HT1080 (cell line): ENCODE measurements at regions not wholly inside any gene's neighbourhood (a gene's known extent, or its start where the extent isn't known, plus 50 kb on each side); places are given as distances from the start of the nearest gene placed in this dataset.

Experiments used
- DNase-seq: peaks from one replicate; pipeline ENCODE4 v3.0.0-alpha.2; 2015; ENCODE audit warnings: low read depth

- DNase-seq = no peak
These were observed 286.6 kb upstream of the NRP1 start for GRCh38 chr10:33621101-33621500.

DNA sequence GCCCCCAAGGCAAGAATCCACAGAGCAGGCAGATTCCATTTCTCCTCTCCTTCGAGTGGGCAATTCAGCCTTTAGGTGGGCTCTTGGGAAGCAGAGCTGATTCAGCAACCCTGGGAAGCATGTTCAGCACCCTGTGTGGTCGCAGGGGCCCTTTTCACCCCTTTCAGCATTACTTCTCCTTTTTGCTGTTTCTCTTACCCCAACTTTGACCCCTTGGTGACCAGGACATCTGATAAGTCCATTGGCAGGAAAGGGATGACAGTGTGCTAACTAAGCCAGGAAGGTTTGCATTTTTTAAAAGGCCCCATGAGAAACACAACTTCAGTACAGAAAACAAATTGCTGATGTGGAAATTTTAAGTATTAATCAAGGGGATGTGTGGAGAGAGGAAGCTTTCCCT lies 283.7 kb upstream of the NRP1 start:
- DNase-seq = no peak

- DNase-seq = no peak
These were observed 283.1 kb upstream of the NRP1 start for GRCh38 chr10:33617381-33618080.

DNA sequence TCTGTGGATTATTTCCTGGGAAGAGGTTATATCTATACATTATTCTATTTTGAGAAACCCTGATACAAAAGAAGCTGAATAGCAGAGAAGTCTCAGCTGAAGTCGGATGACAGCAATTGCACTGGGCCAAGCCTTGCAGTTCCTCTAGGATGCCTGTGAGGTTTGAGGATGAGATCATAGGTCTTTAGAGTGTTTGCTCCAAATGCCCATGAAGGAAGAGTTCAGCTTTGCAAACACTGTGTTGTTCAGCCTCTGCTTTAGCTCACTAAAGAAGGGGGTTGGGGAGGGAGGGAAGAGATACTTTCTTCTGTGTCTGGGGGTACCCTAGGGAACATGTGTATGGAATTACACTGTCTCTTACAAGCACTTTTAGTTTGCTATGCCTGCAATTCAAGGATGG lies 282.5 kb upstream of the NRP1 start:
- no peak for DNase-seq

GRCh38 chr10:33612551-33612950 lies 278.1 kb upstream of the NRP1 start:
- DNase-seq = peak; percentile 35

- peak; percentile 21 for DNase-seq
These were observed 277.6 kb upstream of the NRP1 start for GRCh38 chr10:33612116-33612515.

DNA sequence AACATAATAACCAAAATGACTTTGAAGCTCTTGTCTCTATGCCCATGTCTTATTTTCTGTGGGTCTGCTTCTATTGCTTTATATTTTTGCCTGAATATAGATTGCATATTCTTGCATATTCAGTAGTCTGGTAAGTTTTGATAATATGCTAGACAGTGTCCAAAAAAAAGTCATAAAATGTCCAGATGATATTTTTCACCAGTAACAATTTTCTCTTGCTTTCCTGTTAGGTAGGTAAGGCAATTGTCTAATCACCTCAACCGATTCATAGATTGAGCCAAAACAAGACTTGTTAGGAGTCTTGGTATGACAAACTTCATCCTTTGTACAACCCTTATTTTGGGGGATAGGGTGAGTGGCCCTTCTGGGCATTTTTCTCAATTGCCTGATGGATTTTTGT lies 277.0 kb upstream of the NRP1 start:
- no peak for DNase-seq

- DNase-seq = no peak
These were observed 275.1 kb upstream of the NRP1 start for GRCh38 chr10:33609546-33609945.

DNA sequence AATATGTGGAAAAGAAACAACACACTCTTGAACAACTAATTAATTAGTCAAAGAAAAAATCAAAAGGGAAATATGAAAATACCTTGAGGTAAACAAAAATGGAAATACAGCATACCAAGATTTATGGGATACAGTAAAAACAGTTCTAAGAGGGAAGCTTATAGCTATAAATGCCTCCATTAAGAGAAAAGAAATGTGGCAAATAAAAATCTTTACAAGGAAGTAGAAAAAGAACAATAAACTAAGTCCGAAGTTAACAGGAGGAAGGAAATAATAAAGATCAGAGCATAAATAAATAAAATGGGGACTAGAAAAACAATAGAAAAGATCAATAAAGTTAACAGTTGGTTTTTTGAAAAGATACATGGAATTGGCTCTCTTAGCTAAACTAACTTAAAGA lies 267.8 kb upstream of the NRP1 start:
- no peak for DNase-seq

DNA sequence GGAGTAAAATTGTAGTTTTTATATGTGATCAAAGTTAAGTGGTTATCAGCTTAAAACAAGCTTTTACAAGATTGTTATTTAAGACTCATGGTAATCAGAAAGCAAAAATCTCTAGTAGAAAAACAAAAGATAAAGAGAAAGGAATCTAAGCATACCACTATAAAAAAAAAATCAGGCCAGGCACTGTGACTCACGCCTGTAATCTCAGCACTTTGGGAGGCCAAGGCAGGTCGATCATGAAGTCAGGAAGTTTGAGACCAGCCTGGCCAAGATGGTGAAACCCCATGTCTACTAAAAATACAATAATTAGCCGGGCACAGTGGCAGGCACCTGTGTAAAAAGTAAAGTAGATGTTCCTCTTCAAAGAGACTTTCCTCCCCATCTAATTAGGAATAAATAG lies 265.9 kb upstream of the NRP1 start:
- peak; percentile 51 for DNase-seq

- DNase-seq = peak; percentile 7
These were observed 262.0 kb upstream of the NRP1 start for GRCh38 chr10:33596422-33596821.

DNA sequence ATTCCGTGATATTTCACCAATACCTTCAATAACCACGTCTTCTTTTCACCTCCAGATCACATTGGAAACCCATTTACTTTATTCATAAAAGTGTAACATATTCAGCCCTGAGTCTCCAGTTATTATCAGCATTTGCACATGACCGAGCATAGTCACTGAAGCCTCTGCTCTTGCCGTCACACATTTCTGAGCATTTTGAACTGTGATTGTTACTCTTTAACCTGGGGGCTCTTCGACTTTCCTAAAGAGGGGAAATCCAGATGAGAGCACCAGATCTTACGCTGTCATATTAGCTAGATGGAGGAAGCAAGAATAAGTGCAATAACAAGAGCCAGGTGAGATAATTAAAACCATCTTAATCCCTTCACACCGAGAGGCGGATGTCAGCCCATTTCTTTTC lies 260.0 kb upstream of the NRP1 start:
- no peak for DNase-seq

DNA sequence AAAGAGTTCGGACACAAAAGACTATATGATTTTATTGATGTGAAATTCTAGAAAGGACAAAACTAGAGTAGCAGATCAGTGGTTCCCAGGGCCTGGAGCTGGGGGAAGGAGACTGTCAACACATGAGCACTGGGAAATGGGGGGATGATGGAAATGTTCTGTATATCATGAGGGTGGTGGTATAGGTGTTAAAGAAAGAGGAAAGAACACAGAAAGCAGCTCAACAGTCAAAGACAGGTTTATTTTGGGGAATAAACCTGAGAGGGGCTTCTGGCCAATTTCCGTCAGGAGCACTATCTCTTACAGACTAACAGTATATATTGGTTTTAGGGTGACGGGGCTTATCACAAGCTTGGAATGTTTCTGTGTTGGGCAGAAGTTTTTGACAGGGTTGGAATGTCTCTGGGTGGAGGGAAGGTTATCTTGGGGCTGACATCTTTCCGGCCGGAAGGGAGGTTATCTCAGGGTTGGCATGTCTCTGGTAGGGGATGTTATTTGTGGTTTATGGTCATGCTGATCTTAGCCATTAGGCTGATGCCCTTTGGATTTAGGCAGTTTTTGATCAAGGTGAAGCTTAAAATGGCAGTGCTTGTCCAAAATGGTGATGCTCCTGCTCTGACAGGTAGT lies 254.6 kb upstream of the NRP1 start:
- DNase-seq = no peak

DNA sequence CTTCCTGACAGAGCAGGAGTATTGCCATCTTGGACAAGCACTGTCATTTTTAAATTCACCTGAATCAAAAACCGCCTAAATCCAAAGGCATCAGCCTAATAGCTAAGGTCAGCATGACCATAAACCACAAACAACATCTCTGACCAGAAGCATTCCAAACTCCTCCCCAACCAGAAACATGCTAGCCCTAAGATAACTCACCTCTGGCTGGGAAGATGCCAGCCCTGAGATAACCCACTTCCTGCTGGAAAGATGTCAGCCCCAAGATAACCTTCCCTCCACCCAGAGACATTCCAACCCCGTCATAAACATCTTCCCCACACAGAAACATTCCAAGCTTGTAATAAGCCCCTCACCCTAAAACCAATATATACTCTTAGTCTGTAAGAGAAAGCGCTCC lies 250.1 kb upstream of the NRP1 start:
- peak; percentile 36 for DNase-seq

DNA sequence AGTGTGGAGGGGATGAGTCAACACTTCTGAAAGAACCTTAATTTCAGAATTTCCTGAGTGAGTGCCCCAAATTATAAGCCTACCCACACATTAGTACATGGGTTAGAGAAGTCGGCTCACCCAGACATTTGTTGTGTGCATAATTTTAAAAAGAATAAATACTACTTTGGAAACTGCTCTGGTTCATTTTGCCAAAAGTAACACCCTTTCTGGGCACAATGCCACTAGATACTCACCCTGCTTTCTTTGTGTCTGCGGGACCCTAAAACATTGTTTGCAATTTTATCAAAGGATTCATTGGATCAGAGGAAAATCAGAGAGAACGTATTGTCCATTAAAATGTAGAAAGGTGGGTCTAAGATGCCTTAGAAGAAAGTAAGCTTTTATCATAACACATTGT lies 245.5 kb upstream of the NRP1 start:
- DNase-seq = no peak

DNA sequence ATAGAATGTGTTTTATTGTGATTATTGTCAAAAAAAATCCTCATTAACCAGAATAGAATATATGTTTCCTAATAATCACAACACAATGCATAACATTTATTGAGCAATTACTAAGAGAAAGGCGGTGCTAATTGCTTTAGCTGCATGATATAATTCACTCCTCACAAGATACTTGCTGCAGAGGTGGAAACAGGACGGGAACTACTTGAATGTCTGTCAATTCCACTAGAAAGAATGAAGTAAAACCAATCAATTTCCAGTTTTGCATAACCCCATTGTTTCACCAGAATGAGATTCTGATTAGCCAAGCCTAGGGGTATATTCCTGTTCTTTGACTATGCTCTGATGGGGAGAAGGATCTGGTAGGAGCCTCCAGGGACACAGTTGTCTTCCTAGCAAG lies 239.1 kb upstream of the NRP1 start:
- DNase-seq = no peak

DNA sequence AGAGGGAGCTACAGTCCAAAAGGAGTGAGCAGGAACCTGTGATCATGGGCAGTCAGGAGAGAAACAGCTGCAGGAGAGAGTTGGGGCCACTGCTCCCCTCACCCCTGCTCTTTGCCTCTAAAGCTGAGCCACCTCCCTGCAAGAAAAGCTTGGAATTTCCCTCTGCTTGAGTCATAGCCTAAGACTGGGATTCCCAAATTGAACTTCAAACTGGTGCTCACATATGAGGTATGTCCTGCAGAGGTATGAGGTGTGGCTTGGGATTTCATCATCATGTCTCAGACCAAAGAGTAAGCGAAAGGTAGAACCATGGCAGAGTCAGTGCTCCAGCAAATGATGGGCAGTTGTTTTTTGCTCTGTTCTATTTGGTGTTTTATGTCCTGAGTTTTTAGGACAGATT lies 237.1 kb upstream of the NRP1 start:
- DNase-seq = peak; percentile 13

GRCh38 chr10:33570495-33570894 lies 236.0 kb upstream of the NRP1 start:
- no peak for DNase-seq

GRCh38 chr10:33569702-33570101 lies 235.2 kb upstream of the NRP1 start:
- no peak for DNase-seq

DNA sequence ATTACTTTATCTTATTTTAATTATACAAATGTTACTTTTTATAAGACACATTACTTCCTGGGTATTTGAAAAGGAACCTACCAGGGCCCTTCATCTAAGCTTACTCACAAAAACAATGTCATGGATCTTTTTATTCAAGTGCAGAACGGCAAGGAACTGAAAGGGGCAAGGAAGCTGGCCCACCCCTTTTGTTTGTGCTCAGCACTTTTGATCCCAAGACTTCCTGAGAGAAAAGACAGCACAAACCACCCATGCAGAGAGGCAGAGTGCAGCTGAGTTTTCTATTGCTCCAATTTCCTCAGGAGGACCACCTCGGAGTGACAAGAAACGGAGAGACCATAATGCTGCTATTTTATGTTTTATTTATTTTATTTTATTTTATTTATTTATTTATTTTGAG lies 232.0 kb upstream of the NRP1 start:
- DNase-seq = no peak

GRCh38 chr10:33566001-33566400 lies 231.5 kb upstream of the NRP1 start:
- DNase-seq = no peak

DNA sequence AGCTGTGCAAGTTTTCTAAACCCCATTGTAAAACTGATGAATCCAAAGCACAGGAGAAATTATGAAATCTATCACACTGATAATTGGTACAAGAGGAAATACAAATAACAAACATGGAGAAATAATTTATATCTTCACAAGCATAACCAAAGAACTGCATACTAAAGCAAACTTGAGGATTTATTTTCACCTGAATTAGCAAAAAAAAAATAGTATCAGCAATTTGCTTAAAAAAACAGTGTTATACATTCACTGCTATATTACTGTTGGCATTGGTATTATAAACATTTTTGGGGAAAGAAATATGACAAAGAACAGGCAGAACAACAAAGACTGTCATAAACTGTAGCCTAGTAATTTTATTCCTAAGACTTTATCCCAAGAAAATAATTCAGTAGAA lies 230.8 kb upstream of the NRP1 start:
- DNase-seq = no peak

GRCh38 chr10:33559105-33559504 lies 224.6 kb upstream of the NRP1 start:
- peak; percentile 85 for DNase-seq

DNA sequence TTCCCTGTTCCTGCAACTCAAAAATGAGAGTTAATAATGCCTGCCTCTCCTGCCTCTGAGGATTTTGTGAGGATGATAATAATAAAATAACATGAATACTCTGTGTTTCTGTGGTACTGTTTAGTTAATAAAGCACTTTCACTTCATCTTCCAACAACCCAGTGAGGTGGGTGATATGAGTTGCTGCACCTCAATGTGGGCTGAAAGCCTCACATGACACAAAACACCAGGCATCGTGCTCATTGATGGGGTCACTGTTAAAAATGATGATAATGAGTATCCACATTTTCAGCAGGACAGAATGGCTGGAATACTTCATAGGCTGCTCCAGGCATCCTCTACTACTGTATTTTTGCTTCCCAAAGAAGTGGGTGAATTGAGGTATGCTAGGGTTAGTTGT lies 222.8 kb upstream of the NRP1 start:
- no peak for DNase-seq
